TTC549 (cell line): ENCODE measurements at regions not wholly inside any gene's neighbourhood (a gene's known extent, or its start where the extent isn't known, plus 50 kb on each side); places are given as distances from the start of the nearest gene placed in this dataset.

Source experiments
- FAIRE-seq: peaks from 2 replicates; lab custom pipeline; 2012; peaks lifted over from hg19 to GRCh38; lab: Jason Lieb, UNC

DNA sequence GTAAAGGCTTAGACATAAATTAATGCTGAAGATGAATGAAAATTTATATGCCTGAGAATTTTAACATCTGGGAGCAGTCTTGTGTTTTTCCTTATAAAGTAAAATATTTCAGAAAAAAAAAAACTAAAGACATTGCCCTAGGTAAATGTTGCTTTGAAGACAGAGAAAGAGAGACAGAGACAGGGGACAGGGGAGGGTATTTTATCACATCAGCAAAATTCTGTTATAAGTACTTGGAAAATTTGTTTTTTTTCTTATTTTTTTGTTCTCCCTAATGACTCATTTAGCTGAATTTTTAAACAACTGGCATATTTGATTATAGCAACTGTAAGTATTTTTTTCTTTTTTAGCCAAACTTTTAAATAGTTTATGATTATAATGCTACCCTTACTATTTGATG, 1540.6 kb upstream of the GBE1 start:
- FAIRE-seq: no peak

GRCh38 chr3:83317605-83318004, 1556.2 kb upstream of the GBE1 start:
- FAIRE-seq: no peak

GRCh38 chr3:83320726-83321125, 1559.3 kb upstream of the GBE1 start:
- no peak for FAIRE-seq

GRCh38 chr3:83321457-83321856, 1560.0 kb upstream of the GBE1 start:
- no peak for FAIRE-seq

DNA sequence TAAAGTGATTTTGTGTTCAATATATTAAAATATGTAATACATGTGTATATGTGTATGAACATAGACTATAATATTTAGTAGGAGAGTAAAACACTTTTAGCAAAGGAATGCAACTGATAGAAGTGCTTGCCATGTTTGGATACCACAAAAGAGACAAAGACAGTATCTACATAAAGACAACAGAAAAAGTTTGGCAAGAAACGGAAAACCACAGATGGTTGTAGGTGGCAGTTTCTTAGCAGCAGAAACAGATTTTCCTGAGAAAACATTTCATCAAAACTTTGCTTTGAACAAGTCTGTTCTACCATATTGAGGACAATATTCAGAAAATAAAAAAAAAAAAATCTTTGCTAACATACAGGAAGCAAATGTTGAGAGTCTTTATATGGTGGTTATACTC, 1560.4 kb upstream of the GBE1 start:
- no peak for FAIRE-seq

GRCh38 chr3:83354205-83354604, 1592.8 kb upstream of the GBE1 start:
- no peak for FAIRE-seq

- no peak for FAIRE-seq
These were observed 1565.5 kb upstream of the CADM2 start for GRCh38 chr3:83393276-83393675.

DNA sequence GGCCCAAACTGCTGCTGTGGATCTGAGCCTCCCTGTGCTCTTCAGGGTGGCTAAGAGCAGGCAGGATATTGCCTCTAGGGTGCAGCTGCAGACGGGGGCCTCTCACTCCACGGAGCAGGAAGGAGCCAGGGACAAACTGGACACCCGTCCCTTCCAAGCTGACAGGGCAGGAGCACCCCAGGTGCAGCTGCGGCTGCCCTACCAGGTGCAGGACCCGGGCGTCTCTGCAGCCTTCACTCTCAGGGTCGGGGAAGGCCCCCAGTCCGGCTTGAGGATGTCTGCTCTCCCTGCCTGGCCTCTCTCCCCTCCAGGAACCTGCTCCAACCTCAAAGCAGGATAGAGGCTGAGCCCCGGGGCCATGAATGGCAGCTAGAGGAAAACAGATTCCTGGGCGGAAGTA, 1554.9 kb upstream of the CADM2 start:
- no peak for FAIRE-seq

GRCh38 chr3:83426300-83426699, 1532.5 kb upstream of the CADM2 start:
- FAIRE-seq: no peak

DNA sequence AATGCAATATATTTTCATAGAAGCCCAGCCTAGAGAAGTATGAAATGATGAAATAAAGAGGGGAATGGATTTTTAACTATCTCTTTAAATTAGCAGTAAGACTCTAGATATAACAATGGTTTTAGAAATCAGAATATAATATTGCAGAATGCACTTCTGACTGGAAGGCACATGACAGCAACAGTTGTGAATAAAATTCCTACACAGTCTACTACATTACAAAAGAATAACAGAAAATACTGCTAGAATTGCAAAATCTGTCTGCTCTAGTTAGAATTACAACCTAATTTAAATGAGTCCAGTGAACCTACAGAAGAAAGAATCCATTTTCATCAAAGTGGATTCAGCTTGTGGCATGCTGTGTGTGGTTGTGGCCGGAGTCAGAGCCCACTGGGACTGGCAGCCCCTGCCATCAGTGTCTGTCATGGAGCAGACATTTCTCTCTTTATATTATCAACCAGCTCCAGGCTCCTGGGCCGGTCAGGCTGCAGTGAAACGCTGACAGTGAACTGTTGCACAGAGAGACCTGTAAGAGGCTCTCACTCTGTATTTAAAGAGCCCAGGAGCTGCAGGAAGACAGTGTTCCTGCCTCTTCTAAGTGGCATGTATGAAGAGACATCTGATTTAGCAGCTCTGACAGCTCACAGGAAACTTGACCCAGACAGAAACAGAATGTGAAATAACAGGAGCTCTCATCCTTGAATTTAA, 1523.8 kb upstream of the CADM2 start:
- FAIRE-seq: no peak

GRCh38 chr3:83438188-83438587, 1520.6 kb upstream of the CADM2 start:
- no peak for FAIRE-seq

- FAIRE-seq: no peak
These were observed 1505.7 kb upstream of the CADM2 start for GRCh38 chr3:83453056-83453455.

- FAIRE-seq: no peak
These were observed 1504.4 kb upstream of the CADM2 start for GRCh38 chr3:83454353-83454752.

- no peak for FAIRE-seq
These were observed 1501.2 kb upstream of the CADM2 start for GRCh38 chr3:83457551-83457950.

DNA sequence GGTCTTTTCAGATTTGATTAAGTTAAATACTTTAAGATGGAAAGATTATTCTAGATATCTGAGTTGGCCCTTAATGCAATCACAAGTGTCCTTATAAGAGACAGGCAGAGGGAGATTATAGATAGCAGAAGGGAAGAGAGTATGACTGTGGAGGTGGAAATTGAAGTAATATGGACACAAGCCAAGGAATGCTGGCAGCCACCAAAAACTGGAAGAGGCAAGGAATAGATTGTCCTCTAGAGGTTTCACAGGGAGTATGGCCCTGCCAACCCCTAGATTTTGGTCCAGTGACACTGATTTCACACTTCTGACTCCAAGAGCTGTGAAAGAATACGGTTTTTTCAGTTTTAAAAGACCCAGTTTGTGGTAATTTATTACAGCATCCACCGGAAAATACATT, 1498.7 kb upstream of the CADM2 start:
- FAIRE-seq: no peak

GRCh38 chr3:83461411-83461810, 1497.4 kb upstream of the CADM2 start:
- no peak for FAIRE-seq

GRCh38 chr3:83477563-83477962, 1481.2 kb upstream of the CADM2 start:
- FAIRE-seq: no peak

DNA sequence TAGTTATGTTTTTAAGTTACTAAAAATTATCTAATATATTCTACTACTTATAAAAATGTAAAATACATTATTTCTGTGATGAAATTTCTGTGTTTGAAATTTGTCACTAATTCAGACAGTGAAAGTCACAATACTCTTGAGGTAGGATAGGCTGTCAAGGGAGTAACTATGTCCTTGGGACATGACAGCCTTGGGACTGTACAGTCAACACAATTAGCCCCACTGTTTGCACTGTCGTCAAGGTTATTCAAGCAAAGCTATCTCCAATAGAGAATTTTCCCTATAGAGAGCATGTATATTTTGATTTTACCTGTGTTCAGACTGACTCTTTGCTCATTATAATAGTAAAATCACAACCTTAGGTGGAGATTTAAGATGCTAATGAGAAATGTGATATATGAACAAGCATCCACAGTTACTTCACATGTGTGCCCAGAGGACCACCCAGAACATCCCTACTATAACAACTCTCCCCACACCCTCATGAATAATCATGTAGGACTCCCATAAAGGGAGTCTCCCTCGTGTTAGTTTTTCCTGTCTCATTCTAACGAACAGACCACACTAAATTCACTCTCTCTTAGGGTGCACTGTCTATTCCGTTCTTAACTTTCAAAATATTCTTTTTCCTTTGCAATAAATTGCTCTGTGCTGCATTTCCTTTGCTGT, 1476.3 kb upstream of the CADM2 start:
- FAIRE-seq: no peak

GRCh38 chr3:83496462-83496861, 1462.3 kb upstream of the CADM2 start:
- no peak for FAIRE-seq

GRCh38 chr3:83498361-83499016, 1460.3 kb upstream of the CADM2 start:
- no peak for FAIRE-seq

DNA sequence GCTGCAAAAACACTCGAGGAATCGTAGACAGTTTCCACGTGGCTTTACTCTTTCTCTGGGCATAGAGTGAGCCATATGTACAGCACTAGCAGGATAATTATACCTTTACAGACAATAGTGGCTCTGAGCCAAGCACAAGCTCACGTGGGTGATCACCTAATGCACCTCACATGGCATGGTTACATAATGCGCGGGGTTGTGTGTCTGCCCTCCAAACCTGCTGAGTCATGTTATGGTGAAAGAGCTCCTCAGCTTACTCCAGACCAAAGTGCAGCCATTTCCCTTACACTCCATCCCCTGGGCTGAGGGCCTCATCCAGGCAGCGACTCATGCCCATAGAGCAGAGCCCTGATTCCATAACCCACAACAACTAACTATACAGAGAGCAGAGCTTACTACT, 1458.4 kb upstream of the CADM2 start:
- FAIRE-seq: no peak

GRCh38 chr3:83500931-83501330, 1457.9 kb upstream of the CADM2 start:
- no peak for FAIRE-seq

DNA sequence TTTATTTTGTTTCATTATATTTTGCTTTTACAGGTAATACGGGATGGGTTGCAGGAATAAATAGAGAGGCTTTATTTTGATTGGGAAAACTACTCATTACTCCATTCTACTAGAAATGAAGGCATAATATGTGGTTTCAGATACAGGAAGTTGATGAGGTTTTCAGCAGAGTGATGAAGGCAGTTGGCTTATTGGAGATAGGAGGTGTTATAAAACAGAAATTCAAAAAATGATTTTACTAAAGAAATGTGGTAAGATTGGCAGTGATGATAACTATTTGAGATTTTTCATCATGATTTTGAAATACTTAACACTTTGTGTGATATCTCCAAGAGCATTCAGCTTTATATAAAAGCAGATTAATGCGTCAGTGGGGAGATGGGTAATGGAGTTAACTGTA, 1445.7 kb upstream of the CADM2 start:
- no peak for FAIRE-seq

GRCh38 chr3:83513677-83514076, 1445.1 kb upstream of the CADM2 start:
- FAIRE-seq: no peak
